SU-DHL-6 (cell line): ENCODE measurements at regions not wholly inside any gene's neighbourhood (a gene's known extent, or its start where the extent isn't known, plus 50 kb on each side); places are given as distances from the start of the nearest gene placed in this dataset.

ENCODE experiments used
- H2AFZ ChIP-seq: fragments of 200-600 bp; sonication (generic); 2 replicates; pipeline ENCODE4 v1.6.1; 2014; ENCODE audit warnings: low read depth, mild to moderate bottlenecking, moderate library complexity, mixed read lengths, antibody characterized with exemption, low read length; ENCODE audit not compliant: severe bottlenecking
- H3F3A ChIP-seq: fragments of 200-600 bp; shearing (Covaris generic); 2 replicates; pipeline ENCODE4 v1.6.0; 2016; ENCODE audit warnings: antibody characterized with exemption, mild to moderate bottlenecking; ENCODE audit not compliant: insufficient read depth
- H3K27ac ChIP-seq: fragments of 200-600 bp; sonication (generic); 2 replicates; pipeline ENCODE4 v1.5.1; 2016; ENCODE audit warnings: low read depth, mild to moderate bottlenecking, low read length, moderate library complexity, mixed read lengths
- H3K27me3 ChIP-seq: fragments of 200-600 bp; sonication (generic), shearing (Covaris generic); 2 replicates; pipeline ENCODE4 v1.6.0; 2014; ENCODE audit warnings: mild to moderate bottlenecking, low read length
- H3K36me3 ChIP-seq: fragments of 200-600 bp; sonication (generic); 2 replicates; pipeline ENCODE4 v1.6.1; 2014; ENCODE audit warnings: mild to moderate bottlenecking, low read length, mixed read lengths
- H3K4me2 ChIP-seq: fragments of 300-600, 200-600 bp; shearing (Covaris generic), sonication (generic); 2 replicates; pipeline ENCODE4 v1.6.0; 2014; ENCODE audit warnings: low read length, low read depth, mild to moderate bottlenecking; ENCODE audit not compliant: poor library complexity, severe bottlenecking
- H3K4me3 ChIP-seq: fragments of 200-600 bp; sonication (generic); 2 replicates; pipeline ENCODE4 v1.5.1; 2014; ENCODE audit warnings: antibody characterized with exemption, low read length, mild to moderate bottlenecking, mixed read lengths; ENCODE audit not compliant: insufficient read depth, poor library complexity, severe bottlenecking
- H3K79me2 ChIP-seq: fragments of 200-600 bp; sonication (generic); 2 replicates; pipeline ENCODE4 v1.6.1; 2014; ENCODE audit warnings: mild to moderate bottlenecking, low read length, moderate library complexity; ENCODE audit not compliant: insufficient read depth
- H3K9ac ChIP-seq: fragments of 200-600 bp; sonication (generic); 2 replicates; pipeline ENCODE4 v1.7.0; 2014; ENCODE audit warnings: mild to moderate bottlenecking, low read length
- H3K9me2 ChIP-seq: fragments of 200-600 bp; sonication (generic); replicated peaks from 2 replicates; pipeline ENCODE4 v1.6.1; 2014; ENCODE audit warnings: low read length; ENCODE audit not compliant: insufficient read depth
- H3K9me3 ChIP-seq: fragments of 200-600 bp; sonication (generic); 2 replicates; pipeline ENCODE4 v1.6.1; 2014; ENCODE audit warnings: low read length, mixed read lengths; ENCODE audit not compliant: insufficient read depth
- H4K20me1 ChIP-seq: fragments of 200-600 bp; sonication (generic); 2 replicates; pipeline ENCODE4 v1.6.1; 2014; ENCODE audit warnings: low read depth, mild to moderate bottlenecking, antibody characterized with exemption, low read length, moderate library complexity, mixed read lengths
- CTCF ChIP-seq: fragments of 200-600 bp; sonication (generic); IDR thresholded peaks from one replicate; pipeline ENCODE4 v1.5.1; 2017; ENCODE audit warnings: antibody characterized with exemption, mild to moderate bottlenecking, low read length, moderate library complexity; ENCODE audit not compliant: insufficient read depth, poor library complexity, severe bottlenecking
- EZH2phosphoT487 ChIP-seq: fragments of 200-600 bp; sonication (generic), shearing (Covaris generic); conservative IDR thresholded peaks from 2 replicates; pipeline ENCODE4 v1.6.1; 2018; ENCODE audit warnings: mild to moderate bottlenecking, antibody characterized with exemption, low read length, moderate library complexity, mixed read lengths

GRCh38 chr11:23100726-23101125 lies 240.5 kb upstream of the CCDC179 start:
- Histone ChIP-seq H3K9me2 (no peaks in the 10 kb centered on the region), H3K36me3 (no peaks in the 10 kb centered on the region), H3K4me3 (no peak overlapping the region), H3K27ac (no peak overlapping the region), H4K20me1 (no peaks in the 10 kb centered on the region), H3K9me3 (no peaks in the 10 kb centered on the region), H2AFZ (no peak overlapping the region), H3K79me2 (no peaks in the 10 kb centered on the region), H3K9ac (no peak overlapping the region), H3K27me3 (no peaks in the 10 kb centered on the region), H3F3A (no peaks in the 10 kb centered on the region), H3K4me2 (no peak overlapping the region)
- TF ChIP-seq CTCF (no peak), EZH2phosphoT487 (no peak)

GRCh38 chr11:23103416-23103815 lies 243.1 kb upstream of the CCDC179 start:
- Histone ChIP-seq H3K36me3 (no peaks in the 10 kb centered on the region), H2AFZ (no peak overlapping the region), H3K4me2 (no peak overlapping the region), H3F3A (no peaks in the 10 kb centered on the region), H3K9me3 (no peaks in the 10 kb centered on the region), H3K9me2 (no peaks in the 10 kb centered on the region), H3K9ac (no peak overlapping the region), H4K20me1 (no peaks in the 10 kb centered on the region), H3K27me3 (no peaks in the 10 kb centered on the region), H3K79me2 (no peaks in the 10 kb centered on the region), H3K4me3 (no peak overlapping the region), H3K27ac (no peak overlapping the region)
- TF ChIP-seq CTCF: no peak
- TF ChIP-seq EZH2phosphoT487: no peak

GRCh38 chr11:23111527-23111926 lies 251.3 kb upstream of the CCDC179 start:
- H3K27ac ChIP-seq: no peak overlapping the region
- H2AFZ ChIP-seq: no peak overlapping the region
- no peak overlapping the region for H3K4me3 ChIP-seq
- TF ChIP-seq EZH2phosphoT487 (no peak), CTCF (no peak)
- no peaks in the 10 kb centered on the region for H3K79me2 ChIP-seq
- H3K27me3 ChIP-seq: no peaks in the 10 kb centered on the region
- H3K9me3 ChIP-seq: no peaks in the 10 kb centered on the region
- H3K4me2 ChIP-seq: no peak overlapping the region
- no peaks in the 10 kb centered on the region for H3K9me2 ChIP-seq
- no peaks in the 10 kb centered on the region for H3F3A ChIP-seq
- no peak overlapping the region for H3K9ac ChIP-seq
- no peaks in the 10 kb centered on the region for H4K20me1 ChIP-seq
- H3K36me3 ChIP-seq: no peaks in the 10 kb centered on the region
